22Rv1 (cell line): ENCODE measurements at regions not wholly inside any gene's neighbourhood (a gene's known extent, or its start where the extent isn't known, plus 50 kb on each side); places are given as distances from the start of the nearest gene placed in this dataset.

Experiments
- ZFX ChIP-seq: fragments of 450-650 bp; IDR thresholded peaks from 2 replicates; pipeline ENCODE4 v1.6.1; 2017; ENCODE audit warnings: antibody characterized with exemption, borderline replicate concordance
- TF ChIP-seq, protein P1 (sequence below): fragments of 450-650 bp; IDR thresholded peaks from 2 replicates; pipeline ENCODE4 v1.5.1; 2017; ENCODE audit warnings: mild to moderate bottlenecking

DNA sequence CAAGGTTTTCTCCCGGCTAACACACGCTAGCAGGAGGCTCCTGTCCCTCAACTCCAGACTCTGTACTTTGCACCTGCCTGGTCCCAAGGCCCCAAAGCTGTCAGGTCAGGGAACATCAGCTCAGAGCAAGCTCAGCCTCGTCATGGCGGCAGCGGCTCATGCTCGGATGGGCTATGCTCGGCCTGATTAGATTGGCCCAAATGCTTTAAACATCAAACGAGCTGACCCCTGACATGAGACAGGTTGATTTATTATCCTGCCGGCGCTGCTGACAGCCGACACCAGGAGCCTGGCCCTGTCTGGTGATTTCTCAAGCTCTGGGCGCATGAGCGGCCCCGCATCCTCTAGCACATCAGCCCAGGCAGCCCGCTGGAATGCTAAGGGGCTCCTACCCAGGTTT is 436.4 kb downstream of the EIPR1 start:
- TF ChIP-seq, protein P1, sequence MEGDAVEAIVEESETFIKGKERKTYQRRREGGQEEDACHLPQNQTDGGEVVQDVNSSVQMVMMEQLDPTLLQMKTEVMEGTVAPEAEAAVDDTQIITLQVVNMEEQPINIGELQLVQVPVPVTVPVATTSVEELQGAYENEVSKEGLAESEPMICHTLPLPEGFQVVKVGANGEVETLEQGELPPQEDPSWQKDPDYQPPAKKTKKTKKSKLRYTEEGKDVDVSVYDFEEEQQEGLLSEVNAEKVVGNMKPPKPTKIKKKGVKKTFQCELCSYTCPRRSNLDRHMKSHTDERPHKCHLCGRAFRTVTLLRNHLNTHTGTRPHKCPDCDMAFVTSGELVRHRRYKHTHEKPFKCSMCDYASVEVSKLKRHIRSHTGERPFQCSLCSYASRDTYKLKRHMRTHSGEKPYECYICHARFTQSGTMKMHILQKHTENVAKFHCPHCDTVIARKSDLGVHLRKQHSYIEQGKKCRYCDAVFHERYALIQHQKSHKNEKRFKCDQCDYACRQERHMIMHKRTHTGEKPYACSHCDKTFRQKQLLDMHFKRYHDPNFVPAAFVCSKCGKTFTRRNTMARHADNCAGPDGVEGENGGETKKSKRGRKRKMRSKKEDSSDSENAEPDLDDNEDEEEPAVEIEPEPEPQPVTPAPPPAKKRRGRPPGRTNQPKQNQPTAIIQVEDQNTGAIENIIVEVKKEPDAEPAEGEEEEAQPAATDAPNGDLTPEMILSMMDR = no peak
- no peak for TF ChIP-seq ZFX
